ENCODE measurements at regions not wholly inside any gene's neighbourhood (a gene's known extent, or its start where the extent isn't known, plus 50 kb on each side); places are given as distances from the start of the nearest gene placed in this dataset.
"Not testable (repeated sequence)": the region's sequence is repeated elsewhere in the genome, so short reads cannot be mapped to it uniquely, and the experiment has no call there.

DNA sequence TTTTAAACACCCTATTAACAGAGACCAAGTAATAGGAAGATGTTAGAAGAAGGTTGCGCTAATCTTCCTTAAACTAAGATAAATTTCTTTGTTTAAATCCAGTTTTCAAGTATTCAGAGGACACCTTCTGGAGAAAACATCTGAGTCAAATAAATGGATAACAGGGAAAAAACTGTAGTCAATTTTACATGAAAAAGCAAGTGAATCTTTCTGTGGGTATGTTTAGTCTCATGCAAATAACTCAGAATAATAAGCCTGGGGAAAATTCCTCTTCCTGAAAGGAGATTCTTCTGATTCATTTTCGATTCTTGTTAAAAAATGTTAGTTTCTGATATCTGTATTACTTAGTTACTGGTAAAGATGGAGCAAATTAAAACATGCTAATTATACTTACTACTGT, 145.5 kb downstream of the CTH start:
- DNase-seq, result no peak

DNA sequence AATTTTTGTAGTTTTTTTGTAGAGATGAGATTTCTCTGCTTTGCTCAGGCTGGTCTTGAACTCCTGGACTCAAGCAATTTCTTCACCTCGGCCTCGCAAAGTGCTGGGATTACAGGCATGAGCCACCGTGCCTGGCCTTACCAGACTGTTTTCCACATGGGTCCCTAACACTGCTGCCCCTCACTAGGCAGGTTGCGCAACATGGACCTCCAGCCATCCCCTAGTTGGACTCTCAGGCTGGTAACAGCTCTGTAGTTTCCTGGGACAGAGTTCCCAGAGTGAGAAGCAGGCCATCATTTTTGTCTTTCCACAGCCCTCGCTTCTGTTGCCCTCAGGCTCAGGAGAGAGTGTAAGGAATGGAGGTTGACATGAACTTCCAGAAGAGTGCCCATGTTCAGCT, 156.1 kb downstream of the CTH start:
- no peak for DNase-seq

DNA sequence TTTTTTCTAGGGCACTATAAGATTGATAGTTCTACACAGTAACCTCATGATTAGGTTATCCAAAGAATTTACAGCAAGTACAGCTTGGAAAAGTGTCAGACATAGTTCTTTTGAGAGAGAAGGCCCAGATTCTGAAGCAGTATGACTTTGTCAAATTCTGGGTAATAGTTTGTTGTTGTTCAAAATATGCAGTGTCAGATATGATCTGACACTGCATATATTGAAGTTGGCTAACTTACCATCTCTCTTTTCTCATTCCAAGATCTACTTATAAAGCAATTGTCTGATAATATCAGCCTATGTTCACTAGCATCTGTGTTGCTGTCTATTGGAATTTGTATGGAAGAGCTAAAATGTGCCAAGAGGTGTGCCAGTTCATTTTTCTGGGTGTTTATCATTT, 160.1 kb downstream of the CTH start:
- DNase-seq, result no peak

DNA sequence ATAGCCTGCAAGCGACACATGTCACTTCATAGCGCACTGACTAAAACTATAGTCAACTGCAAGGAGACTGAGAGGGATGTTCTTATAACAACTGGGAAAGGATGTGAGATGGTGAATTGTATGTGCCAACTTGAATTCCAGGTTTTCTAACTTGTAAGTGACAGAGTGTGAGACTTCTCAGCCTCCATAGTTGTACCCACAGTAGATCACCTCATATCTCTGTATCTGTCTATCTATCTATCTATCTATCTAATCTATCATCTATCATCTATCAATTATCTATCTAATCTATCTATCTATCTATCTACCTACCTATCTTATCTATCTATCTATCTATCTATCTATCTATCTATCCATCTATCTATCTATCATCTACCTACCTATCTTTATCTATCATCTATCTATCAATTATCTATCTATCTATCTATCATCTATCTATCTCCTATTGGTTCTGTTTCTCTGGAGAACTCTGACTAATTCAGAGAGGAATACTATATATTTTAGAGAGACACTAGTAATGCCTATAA, 162.3 kb downstream of the CTH start:
- no peak for DNase-seq

DNA sequence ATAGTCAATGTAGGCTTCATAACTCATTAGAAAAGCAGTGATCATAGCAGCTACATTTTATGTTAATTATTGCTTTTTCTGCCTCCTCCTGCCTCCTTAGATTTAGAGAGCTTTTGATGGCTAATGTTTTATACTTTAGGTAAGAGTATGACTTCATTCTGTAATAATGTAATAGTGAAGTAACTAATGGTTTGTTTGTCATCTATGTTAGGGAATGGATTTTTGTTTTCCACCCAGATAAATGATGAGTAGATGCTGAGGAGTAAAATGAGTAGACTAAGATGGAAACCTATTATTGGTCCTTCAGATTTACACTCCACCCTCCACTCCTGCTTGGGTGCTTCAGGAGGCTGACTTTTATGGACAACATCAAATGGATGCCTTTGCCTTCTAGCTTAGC, 170.6 kb downstream of the CTH start:
- no peak for DNase-seq

DNA sequence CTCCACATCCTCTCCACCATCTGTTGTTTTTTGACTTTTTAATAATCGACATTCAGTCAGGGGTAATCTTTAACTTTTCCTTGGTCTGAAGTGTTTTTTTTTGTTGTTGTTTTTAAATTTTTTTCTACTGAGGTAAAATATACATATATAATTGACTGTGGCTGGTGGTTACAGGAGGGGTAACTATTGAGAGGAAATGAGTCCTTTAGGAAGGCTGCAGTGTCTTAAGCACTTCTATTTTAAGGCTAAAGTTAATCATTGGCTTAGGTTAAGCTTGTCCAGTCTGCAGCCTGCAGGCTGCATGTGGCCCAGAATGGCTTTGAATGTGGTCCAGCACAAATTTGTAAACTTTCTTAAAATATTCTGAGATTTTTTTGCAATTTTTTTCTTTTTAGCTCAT, 172.5 kb downstream of the CTH start:
- DNase-seq, result no peak

DNA sequence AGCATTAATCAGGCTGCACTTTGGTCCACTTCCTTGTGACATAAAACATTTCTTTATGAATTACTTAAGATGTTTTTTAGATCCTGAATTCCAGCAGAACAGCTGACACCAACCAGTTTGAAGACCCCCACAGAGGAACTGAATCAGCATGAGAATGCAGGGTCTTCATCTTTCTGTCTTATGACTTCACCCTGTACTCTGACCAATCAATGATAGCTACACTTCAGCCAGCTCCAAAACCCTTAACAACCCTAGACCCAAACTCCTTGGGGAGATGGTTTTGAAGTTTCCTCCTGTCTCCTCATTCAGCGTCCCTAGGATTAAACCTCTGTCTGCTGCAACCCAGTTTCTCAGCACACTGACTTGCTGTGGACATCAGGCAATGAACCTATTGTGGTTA, 175.0 kb downstream of the CTH start:
- no peak for DNase-seq

DNA sequence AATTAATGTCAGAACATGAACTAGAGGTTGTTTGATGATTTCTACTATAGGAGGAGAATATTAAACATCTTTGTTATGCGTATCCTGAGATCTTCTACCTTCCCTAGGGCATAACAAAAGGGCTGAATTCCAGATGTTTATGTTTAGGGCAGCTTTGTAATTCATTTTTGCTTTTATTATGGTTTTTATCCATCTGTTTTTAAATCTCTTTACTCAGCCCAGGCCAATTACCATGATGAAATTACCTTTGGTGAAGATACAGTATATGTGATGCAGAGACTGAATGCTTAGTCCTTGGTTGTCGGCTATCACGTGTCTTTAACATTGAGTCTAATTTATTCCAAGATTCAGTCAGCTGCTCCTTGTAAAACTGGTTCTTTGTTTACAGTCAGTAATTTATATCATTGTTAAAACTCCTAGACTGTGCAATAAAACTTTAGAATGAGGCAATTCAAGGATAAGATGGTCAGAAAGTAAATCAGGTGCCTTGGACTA, 176.9 kb downstream of the CTH start:
- no peak for DNase-seq

DNA sequence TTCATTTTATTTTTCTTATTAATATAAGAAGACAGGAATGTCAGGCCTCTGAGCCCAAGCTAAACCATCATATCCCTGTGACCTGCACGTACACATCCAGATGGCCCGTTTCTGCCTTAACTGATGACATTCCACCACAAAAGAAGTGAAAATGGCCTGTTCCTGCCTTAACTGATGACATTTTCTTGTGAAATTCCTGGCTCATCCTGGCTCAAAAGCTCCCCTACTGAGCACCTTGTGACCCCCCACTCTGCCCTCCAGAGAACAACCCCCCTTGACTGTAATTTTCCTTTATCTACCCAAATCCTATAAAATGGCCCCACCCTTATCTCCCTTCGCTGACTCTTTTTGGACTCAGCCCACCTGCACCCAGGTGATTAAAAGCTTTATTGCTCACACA, 182.5 kb downstream of the CTH start:
- DNase-seq, result not testable (repeated sequence)

DNA sequence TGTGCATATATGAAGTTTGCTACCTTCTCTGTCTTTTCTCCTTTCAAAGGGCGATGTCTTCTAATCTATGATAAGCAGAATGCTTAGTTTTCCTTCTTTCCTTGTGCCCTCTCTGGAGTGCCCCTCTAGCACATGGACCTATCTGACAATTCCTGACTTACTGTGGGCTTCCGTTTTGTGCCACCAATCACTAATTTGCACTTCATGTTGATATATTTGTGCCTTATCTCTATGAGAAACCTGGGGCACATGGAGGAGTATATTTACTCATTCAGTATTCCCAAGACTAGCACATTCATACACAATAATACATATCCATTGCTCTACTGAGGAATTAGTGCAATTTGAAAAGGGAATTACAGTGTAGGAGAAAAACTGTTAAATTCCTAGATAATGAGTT, 197.7 kb downstream of the CTH start:
- DNase-seq, result no peak

DNA sequence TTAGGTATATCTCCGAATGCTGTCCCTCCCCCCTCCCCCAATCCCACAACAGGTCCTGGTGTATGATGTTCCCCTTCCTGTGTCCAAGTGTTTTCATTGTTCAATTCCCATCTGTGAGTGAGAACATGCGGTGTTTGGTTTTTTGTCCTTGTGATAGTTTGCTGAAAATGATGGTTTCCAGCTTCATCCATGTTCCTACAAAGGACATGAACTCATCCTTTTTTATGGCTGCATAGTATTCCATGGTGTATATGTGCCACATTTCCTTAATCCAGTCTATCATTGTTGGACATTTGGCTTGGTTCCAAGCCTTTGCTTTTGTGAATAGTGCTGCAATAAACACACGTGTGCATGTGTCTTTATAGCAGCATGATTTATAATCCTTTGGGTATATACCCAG, 199.1 kb downstream of the CTH start:
- DNase-seq, result not testable (repeated sequence)

DNA sequence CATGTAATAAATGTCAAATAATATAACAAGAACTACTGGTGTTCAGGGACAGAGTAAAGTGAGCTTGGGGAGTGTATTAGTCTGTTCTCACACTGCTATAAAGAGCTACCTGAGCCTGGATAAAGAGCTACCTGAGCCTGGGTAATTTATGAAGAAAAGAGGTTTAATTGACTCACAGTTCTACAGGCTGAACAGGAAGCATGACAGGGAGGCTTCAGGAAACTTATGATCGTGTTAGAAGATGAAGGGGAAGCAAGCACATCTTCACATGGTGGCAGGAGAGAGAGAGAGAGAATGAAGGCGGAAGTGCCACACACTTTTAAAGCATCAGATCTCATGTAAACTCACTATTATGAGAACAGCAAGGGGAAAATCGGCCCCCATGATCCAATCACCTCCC, 205.9 kb downstream of the CTH start:
- DNase-seq, result no peak

DNA sequence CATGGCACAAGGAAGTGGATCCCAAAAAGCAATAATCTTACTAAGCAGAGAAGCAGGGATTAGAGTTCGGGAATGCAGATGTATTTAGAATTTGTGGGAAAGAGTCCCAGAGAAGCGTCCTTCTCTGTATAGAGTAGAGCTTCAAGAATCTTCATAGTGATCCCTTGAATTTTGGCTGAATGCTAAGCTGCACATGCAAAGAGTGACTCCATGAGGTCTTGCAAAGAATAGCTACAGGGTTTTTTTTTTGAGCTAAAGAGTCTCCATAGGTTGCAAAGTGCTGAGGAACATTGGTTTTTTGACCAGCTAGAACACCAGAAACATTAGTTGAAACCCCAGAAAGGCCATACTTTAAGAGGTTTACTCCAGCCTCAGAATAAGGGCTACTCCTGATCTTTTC, 206.7 kb downstream of the CTH start:
- DNase-seq, result no peak

DNA sequence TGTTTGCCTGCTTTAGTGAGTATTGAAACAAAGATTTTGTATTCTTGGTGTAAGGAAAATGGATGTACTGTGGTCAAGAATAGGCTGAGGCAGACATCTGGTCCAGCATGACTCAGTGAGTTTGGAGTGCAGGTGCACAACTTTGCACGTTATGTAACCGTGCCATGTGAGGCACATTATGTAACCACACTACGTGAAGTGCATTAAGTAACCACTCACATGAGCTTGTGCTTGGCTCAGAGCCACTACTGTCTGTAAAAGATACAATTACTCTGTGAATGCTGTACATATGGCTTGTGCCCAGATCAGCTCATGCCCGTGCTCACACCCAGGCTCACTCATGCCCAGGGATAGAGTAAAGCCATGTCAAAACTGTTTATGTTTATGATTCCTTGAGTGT, 216.8 kb downstream of the CTH start:
- DNase-seq, result no peak

DNA sequence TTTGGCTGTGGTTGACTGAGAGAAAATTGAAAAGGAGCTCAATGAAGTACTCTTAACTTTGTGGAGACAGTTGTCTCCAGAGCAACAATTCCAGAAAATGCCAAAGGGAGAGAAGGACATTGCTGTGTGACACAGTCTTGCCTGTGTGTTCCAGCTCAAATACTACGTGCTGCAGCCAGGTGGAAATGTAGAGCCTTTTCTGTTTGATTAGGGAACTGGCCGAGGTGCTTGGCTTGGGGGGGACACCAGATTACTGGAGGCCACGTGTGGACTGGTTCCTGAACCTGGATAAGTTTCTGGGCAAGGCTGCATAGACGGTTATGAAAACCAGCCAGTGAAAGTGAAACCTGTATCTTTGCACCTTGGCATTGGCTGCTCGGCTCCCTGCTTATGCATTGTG, 217.9 kb downstream of the CTH start:
- no peak for DNase-seq

DNA sequence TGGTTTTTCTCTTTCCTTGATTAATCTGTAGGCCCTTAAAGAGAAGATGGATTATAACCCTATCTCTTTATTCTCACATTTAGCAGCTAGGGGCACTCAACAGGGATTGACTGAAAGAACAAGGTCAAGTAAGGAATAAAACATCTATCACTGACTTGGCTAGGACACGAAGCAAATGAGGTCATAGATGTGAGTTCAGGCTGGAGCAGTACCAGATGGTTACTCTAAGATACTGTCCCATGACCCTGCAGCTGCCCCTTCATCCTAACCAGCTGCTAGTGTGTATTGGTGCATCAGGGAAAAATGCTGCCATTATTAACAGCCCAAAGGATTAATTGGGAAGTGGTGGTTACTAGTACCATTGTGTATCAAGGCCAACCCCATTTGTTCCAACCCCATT, 221.9 kb downstream of the CTH start:
- no peak for DNase-seq

DNA sequence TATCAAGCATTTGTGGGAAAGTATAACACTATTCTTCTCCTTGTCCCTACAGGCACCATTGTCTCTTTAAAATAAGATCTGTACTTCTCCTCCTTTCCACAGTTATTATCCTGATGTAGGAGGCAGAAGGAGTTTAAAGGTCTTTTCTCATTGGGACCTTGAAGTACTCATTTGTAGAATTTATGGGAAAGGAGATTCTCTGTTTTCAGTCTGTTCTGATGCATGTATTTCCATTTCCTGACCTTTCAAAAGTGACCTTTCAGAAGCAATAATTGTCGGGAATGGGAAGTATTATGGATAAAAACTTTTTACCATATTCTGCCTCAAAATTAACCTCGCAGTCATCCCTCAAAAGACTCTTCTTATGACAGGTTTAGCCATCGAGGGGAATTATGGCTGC, 224.8 kb downstream of the CTH start:
- DNase-seq, result no peak

DNA sequence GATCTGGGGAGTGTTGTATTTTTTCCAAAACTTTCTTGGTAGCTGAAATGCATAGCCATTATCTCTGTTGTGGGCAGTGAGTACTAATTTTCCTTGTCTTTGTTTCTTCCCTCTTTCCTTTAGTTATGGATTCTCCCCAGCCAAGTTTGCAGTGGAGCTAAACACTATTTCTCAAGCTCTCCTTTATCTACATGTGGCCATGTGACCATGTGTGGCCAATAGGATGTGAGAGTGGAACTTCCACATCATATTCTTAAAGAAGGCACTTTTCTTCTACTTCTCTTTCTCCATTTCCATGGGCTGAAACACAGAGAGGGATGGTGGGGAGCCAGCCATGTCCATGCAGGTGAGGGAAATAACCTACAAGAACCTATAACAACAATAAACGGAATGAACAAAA, 230.8 kb downstream of the CTH start:
- no peak for DNase-seq

DNA sequence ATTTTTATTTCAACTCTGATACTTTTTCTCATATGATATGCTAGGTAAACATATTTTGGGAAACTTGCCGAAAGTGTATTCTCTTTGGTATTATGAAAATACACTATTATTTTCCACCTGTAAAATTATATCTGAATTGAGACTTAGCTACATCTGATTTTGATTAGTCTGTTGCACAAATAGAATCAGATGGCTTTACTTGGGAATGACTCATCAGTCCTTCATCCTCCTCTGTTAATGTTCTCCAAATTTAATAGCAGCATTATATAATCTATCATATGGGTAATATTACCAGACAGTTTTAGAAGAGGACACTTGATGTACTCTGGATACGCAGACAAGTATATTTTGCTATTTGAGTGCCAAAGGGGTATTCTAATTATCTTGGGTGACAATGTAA, 245.3 kb downstream of the CTH start:
- DNase-seq, result no peak

DNA sequence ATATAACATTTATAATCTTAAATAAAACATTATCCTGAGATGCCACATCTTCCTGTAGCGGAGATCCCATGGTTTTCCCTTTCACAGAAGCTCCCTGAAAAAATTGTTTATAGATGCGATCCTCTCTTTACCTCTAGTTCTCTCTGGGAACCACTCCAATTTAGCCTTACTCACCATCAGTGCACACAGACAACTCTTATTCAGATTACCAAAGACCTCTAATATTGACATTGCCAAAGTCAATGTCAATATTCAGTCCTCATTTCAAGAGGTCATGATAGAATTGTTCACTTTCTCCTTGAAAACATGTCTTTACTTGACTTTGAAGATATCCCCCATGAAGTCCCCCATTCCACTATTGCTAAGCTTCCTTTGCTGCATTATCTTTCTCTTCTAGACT, 248.8 kb downstream of the CTH start:
- no peak for DNase-seq

DNA sequence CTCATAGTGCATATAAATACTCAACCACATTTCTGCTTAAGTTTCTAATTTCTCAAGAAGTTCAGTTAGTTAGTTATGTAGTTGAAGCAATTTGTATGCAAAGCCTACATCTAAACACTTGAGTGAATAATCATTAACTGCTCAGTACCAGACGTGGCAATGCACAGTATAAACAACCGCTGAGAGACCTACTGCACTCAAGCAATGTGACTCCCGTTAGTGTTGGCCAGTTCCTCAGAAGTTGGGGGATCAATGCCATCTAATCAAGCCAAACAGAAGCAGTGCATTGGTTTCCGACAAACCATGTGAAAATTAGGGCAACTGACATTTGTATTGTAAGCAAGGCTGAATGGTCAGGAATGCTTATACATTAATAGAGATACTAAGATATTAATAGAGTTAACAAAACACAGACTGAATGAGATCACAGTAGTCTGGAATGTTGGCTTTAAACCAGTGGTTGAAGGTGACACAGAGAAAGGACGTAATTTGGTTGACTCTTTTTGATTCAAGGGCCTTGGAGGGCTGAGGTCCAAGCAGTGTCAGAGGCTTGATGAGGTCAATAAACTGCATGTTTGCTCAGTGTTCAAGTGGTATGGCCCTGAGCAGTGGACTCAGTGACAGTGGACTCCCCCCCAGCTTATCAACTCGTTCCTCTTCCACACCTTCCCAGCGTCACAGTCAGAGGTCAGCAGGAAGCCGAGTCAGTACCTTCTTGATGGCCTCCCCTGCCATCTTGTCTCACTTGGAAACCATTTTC, 255.5 kb downstream of the CTH start:
- no peak for DNase-seq

DNA sequence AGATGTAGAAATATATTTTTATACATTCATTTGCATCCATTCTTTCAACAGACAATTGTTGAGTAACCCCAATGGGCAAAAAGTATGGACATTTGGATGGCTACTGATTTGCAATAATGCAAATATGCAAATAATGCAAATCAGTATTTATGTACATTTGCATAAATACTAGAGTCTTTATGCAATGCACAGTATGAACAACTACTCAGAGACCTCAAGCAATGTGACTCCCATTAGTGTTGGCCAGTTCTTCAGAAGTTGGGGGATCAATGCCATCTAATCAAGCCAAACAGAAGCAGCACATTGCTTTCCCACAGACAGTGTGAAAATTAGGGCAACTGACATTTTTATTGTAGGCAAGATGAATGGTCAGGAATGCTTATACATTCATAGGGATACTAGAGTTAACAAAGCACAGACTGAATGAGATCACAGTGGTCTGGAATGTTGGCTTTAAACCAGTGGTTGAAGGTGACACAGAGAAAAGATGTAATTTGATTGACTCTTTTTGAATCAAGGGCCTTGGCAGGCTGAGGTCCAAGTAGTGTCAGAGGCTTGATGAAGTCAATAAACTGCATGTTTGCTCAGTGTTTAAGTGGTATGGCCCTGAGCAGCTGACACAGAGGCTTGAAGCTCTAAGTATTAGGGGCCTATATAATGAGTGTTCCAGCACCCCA, 256.6 kb downstream of the CTH start:
- DNase-seq, result no peak

DNA sequence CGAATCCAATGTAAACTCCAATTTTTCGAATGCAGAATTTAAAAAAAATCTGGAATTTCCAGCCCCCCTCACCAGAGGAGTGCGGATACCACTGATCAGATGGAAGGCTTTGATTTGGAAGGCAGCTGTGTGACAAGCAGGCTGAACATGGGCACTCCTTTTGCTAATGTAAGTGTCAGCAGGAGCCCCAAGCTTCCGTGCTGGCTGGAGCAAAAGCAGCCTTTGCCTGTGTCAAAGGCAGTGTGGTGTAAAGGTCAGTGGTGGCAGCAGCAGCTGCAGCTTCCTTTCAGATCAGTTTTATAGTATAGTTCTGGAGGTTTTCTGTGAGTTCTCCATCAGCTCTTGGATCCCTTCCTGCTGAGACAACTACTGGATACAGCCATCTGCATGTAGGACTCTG, 259.9 kb downstream of the CTH start:
- DNase-seq, result no peak

DNA sequence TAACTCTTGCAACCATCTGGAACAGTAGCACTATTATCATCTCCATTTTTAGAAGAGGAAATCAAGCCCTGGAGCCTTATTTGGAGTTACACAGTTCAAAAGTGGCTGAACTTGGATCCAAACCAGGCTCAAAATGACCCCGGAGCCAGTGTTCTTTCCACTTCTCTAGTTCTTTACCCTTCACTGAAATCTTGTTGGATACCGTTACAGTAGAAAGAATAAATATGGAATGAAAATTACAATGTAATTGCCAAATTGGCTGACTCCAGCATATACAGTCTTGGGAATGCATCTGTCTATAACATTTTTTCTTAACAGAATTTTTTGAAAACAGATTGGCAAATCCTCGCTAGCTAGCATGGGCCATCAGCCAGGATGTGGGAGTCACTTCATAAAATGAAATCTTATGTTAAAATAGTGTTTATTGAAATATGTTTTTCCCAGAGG, 261.4 kb downstream of the CTH start:
- no peak for DNase-seq
